Mammary epithelial cell (primary cell): ENCODE measurements at regions not wholly inside any gene's neighbourhood (a gene's known extent, or its start where the extent isn't known, plus 50 kb on each side); places are given as distances from the start of the nearest gene placed in this dataset.

Experiments
- EZH2 ChIP-seq: IDR thresholded peaks from 2 replicates; pipeline ENCODE4 v1.6.1; 2012; ENCODE audit warnings: low read length, inconsistent platforms, borderline replicate concordance
- TF ChIP-seq, protein P1 (sequence below), 2 donors: IDR thresholded peaks in 1 of 2; conservative IDR thresholded peaks in 1 of 2; 2 replicates each; pipeline ENCODE4 v1.5.1; 2011 to 2012; ENCODE audit warnings: inconsistent platforms in 2 of 2, low read length in 2 of 2, mild to moderate bottlenecking in 2 of 2, control low read depth in 1 of 2, low read depth in 1 of 2; ENCODE audit not compliant: insufficient read depth in 1 of 2; ENCODE audit errors: extremely low read depth in 1 of 2

DNA sequence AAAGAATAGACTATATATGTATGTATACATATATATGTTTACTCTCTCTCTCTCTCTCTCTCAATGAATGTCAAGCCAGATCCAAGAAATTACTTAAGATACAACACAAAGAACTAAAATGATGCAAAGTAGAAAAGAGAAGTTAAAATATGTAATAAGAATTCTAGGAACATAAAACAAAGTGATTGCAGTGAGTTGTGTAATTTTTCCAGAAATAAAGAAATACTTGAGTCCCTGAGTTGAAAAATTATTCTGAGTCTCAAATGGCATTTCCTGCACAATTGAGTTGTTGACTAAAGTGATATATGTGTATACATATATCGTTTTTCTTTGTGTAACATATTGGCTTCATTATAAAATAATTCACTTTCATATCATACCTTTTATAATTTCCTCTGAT lies 262.4 kb downstream of the INSIG2 start:
- TF ChIP-seq, protein P1, sequence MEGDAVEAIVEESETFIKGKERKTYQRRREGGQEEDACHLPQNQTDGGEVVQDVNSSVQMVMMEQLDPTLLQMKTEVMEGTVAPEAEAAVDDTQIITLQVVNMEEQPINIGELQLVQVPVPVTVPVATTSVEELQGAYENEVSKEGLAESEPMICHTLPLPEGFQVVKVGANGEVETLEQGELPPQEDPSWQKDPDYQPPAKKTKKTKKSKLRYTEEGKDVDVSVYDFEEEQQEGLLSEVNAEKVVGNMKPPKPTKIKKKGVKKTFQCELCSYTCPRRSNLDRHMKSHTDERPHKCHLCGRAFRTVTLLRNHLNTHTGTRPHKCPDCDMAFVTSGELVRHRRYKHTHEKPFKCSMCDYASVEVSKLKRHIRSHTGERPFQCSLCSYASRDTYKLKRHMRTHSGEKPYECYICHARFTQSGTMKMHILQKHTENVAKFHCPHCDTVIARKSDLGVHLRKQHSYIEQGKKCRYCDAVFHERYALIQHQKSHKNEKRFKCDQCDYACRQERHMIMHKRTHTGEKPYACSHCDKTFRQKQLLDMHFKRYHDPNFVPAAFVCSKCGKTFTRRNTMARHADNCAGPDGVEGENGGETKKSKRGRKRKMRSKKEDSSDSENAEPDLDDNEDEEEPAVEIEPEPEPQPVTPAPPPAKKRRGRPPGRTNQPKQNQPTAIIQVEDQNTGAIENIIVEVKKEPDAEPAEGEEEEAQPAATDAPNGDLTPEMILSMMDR (conservative IDR thresholded peaks at IDR 0.05 in 1 of 2, IDR thresholded peaks at IDR 0.05 in 1 of 2; ENCODE audit: extremely low read depth in 1 of 2, insufficient read depth in 1 of 2, low read depth in 1 of 2, low read length in 2 of 2), result no peak
- no peak for TF ChIP-seq EZH2
